IMR-90 (cell line): ENCODE measurements at regions not wholly inside any gene's neighbourhood (a gene's known extent, or its start where the extent isn't known, plus 50 kb on each side); places are given as distances from the start of the nearest gene placed in this dataset.

Experiments used
- ATAC-seq: fragments of 200-7000 bp; cut with Tn5 transposase; 2 replicates; pipeline ENCODE4 v1.9.1; 2020; ENCODE audit warnings: low read depth, mild to moderate bottlenecking, moderate library complexity
- BruUV-seq: library from RNA; stranded (reverse); fragments of 400-500 nt; replicated peaks from 2 replicates; lab custom pipeline; 2021; lab: Mats Ljungman, UMichigan
- CTCF ChIA-PET: fragments of 300-600 bp; formaldehyde crosslinking; extraction: SDS; loops from one replicate; lab custom pipeline; 2021; ENCODE audit warnings: antibody characterized with exemption; lab: Yijun Ruan, JAX
- POLR2A ChIA-PET: fragments of 300-600 bp; sonication (Branson Sonifier 250); formaldehyde crosslinking; loops from one replicate; lab custom pipeline; 2022; ENCODE audit warnings: antibody characterized with exemption; ENCODE audit not compliant: unreplicated experiment; lab: Charles Lee
- DNase-seq: peaks from one replicate; pipeline ENCODE4 v3.0.0; 2013
- H2AFZ ChIP-seq: replicated peaks from 2 replicates; pipeline ENCODE3; 2013; ENCODE audit warnings: low read length, mild to moderate bottlenecking; ENCODE audit not compliant: poor library complexity
- H2AK5ac ChIP-seq: 2 replicates; pipeline ENCODE4 v1.6.1; 2013; ENCODE audit warnings: low read depth, low read length, inconsistent platforms
- H2AK9ac ChIP-seq: replicated peaks from 2 replicates; pipeline ENCODE3; 2013; ENCODE audit warnings: mild to moderate bottlenecking, low read depth, low read length, moderate library complexity; ENCODE audit not compliant: poor library complexity
- H2BK120ac ChIP-seq: 2 replicates; pipeline ENCODE4 v1.6.1; 2013; ENCODE audit warnings: low read depth, low read length, inconsistent platforms
- H2BK15ac ChIP-seq: 3 replicates; pipeline ENCODE4 v1.6.1; 2013; ENCODE audit warnings: low read depth, low read length, inconsistent platforms
- H2BK20ac ChIP-seq: 2 replicates; pipeline ENCODE4 v1.6.1; 2013; ENCODE audit warnings: low read depth, mild to moderate bottlenecking, inconsistent platforms, low read length, moderate library complexity
- H2BK5ac ChIP-seq: 2 replicates; pipeline ENCODE4 v1.6.1; 2013; ENCODE audit warnings: mild to moderate bottlenecking, low read depth, low read length, inconsistent platforms; ENCODE audit not compliant: poor library complexity, severe bottlenecking
- H3K14ac ChIP-seq: replicated peaks from 2 replicates; pipeline ENCODE4 v1.6.1; 2013; ENCODE audit warnings: low read depth, low read length, inconsistent platforms
- H3K18ac ChIP-seq: 2 replicates; pipeline ENCODE4 v1.6.1; 2013; ENCODE audit warnings: low read depth, low read length, control low read depth
- H3K23ac ChIP-seq: 2 replicates; pipeline ENCODE4 v1.6.1; 2013; ENCODE audit warnings: low read depth, low read length, inconsistent platforms
- H3K27ac ChIP-seq: 2 replicates; pipeline ENCODE4 v1.5.1; 2013; ENCODE audit warnings: mild to moderate bottlenecking, control low read depth, low read length; ENCODE audit not compliant: insufficient read depth
- H3K27me3 ChIP-seq: 2 replicates; pipeline ENCODE4 v1.6.1; 2013; ENCODE audit warnings: low read length; ENCODE audit not compliant: control insufficient read depth, insufficient read depth
- H3K36me3 ChIP-seq: 2 replicates; pipeline ENCODE4 v1.6.1; 2013; ENCODE audit warnings: low read length, mixed read lengths; ENCODE audit not compliant: control insufficient read depth, insufficient read depth
- H3K4ac ChIP-seq: 2 replicates; pipeline ENCODE4 v1.6.1; 2013; ENCODE audit warnings: low read depth, low read length, inconsistent platforms
- H3K4me1 ChIP-seq: 2 replicates; pipeline ENCODE4 v1.6.1; 2013; ENCODE audit warnings: low read length, mixed read lengths; ENCODE audit not compliant: control insufficient read depth, insufficient read depth
- H3K4me2 ChIP-seq: 2 replicates; pipeline ENCODE4 v1.6.1; 2013; ENCODE audit warnings: low read depth, mild to moderate bottlenecking, control low read depth, low read length, moderate library complexity
- H3K4me3 ChIP-seq: 2 replicates; pipeline ENCODE4 v1.5.1; 2013; ENCODE audit warnings: low read depth, mild to moderate bottlenecking, control low read depth, low read length, moderate library complexity; ENCODE audit not compliant: insufficient read depth
- H3K56ac ChIP-seq: 2 replicates; pipeline ENCODE4 v1.6.1; 2013; ENCODE audit warnings: low read length, inconsistent platforms; ENCODE audit not compliant: insufficient read depth; ENCODE audit errors: extremely low read depth
- H3K79me1 ChIP-seq, 2 experiments: 2 replicates each; pipeline ENCODE4 v1.6.1; 2013; ENCODE audit warnings: low read length in 2 of 2, inconsistent platforms in 1 of 2, low read depth in 1 of 2
- H3K9ac ChIP-seq: 2 replicates; pipeline ENCODE4 v1.6.1; 2013; ENCODE audit warnings: low read depth, low read length, control low read depth
- H3K9me1 ChIP-seq: 2 replicates; pipeline ENCODE4 v1.6.1; 2013; ENCODE audit warnings: low read length, inconsistent platforms; ENCODE audit not compliant: insufficient read depth
- H3K9me3 ChIP-seq: 2 replicates; pipeline ENCODE4 v1.6.1; 2013; ENCODE audit warnings: low read length; ENCODE audit not compliant: control insufficient read depth, insufficient read depth
- H4K20me1 ChIP-seq: 2 replicates; pipeline ENCODE4 v1.6.1; 2013; ENCODE audit warnings: low read length, inconsistent platforms; ENCODE audit not compliant: insufficient read depth
- H4K5ac ChIP-seq: 2 replicates; pipeline ENCODE4 v1.6.1; 2013; ENCODE audit warnings: mild to moderate bottlenecking, low read depth, low read length, control low read depth
- H4K8ac ChIP-seq, 2 experiments: 2 replicates each; pipeline ENCODE4 v1.6.1; 2013; ENCODE audit warnings: low read depth in 2 of 2, low read length in 2 of 2, control low read depth in 1 of 2, inconsistent platforms in 1 of 2
- H4K91ac ChIP-seq: 2 replicates; pipeline ENCODE4 v1.6.1; 2013; ENCODE audit warnings: low read depth, low read length, inconsistent platforms; ENCODE audit not compliant: insufficient read depth
- BHLHE40 ChIP-seq: fragments of 150-350 bp; IDR thresholded peaks from 2 replicates; pipeline ENCODE4 v1.6.1; 2016; ENCODE audit warnings: mild to moderate bottlenecking, low read depth, low read length
- CEBPB ChIP-seq: IDR thresholded peaks from 2 replicates; pipeline ENCODE4 v1.6.1; 2012; ENCODE audit warnings: low read depth, low read length, improper control_type of control experiment
- CHD1 ChIP-seq: IDR thresholded peaks from 2 replicates; pipeline ENCODE4 v1.6.1; 2012; ENCODE audit warnings: low read depth, low read length, improper control_type of control experiment
- FOS ChIP-seq: fragments of 150-350 bp; IDR thresholded peaks from 2 replicates; pipeline ENCODE4 v1.6.1; 2016; ENCODE audit warnings: low read depth, low read length
- MAFK ChIP-seq: IDR thresholded peaks from 2 replicates; pipeline ENCODE4 v1.6.1; 2012; ENCODE audit warnings: low read depth, low read length, improper control_type of control experiment
- MAZ ChIP-seq: IDR thresholded peaks from 2 replicates; pipeline ENCODE4 v1.6.1; 2012; ENCODE audit warnings: low read depth, mild to moderate bottlenecking, low read length, improper control_type of control experiment, moderate library complexity, borderline replicate concordance
- MXI1 ChIP-seq: IDR thresholded peaks from 2 replicates; pipeline ENCODE4 v1.6.1; 2012; ENCODE audit warnings: low read depth, mild to moderate bottlenecking, low read length, moderate library complexity, borderline replicate concordance
- NFE2L2 ChIP-seq: fragments of 150-350 bp; IDR thresholded peaks from 2 replicates; pipeline ENCODE4 v1.6.1; 2016; ENCODE audit warnings: low read depth, mild to moderate bottlenecking, low read length
- POLR2A ChIP-seq: IDR thresholded peaks from 2 replicates; pipeline ENCODE4 v1.6.1; 2012; ENCODE audit warnings: mild to moderate bottlenecking, low read depth, low read length
- RAD21 ChIP-seq: IDR thresholded peaks from 2 replicates; pipeline ENCODE4 v1.6.1; 2012; ENCODE audit warnings: low read length, improper control_type of control experiment
- RCOR1 ChIP-seq: IDR thresholded peaks from 2 replicates; pipeline ENCODE4 v1.6.1; 2012; ENCODE audit warnings: mild to moderate bottlenecking, low read length, improper control_type of control experiment; ENCODE audit not compliant: insufficient replicate concordance
- RFX5 ChIP-seq: IDR thresholded peaks from 2 replicates; pipeline ENCODE4 v1.8.0; 2012; ENCODE audit warnings: low read depth, mild to moderate bottlenecking, low read length, moderate library complexity
- SMC3 ChIP-seq: fragments of 150-350 bp; IDR thresholded peaks from 2 replicates; pipeline ENCODE4 v1.6.1; 2016; ENCODE audit warnings: low read depth, mild to moderate bottlenecking, antibody characterized with exemption, low read length, moderate library complexity
- dilution Hi-C: fragments of 300-500 bp; cut with HindIII; formaldehyde crosslinking; loops from one replicate; pipeline ENCODE4 v1.14.3; 2018; ENCODE audit warnings: low sequenced_read_pairs; ENCODE audit not compliant: unreplicated experiment
- in situ Hi-C: fragments of 300-500 bp; cut with MboI; formaldehyde crosslinking; loops from 3 replicates; pipeline ENCODE4 v1.14.3; 2019; ENCODE audit warnings: low sequenced_read_pairs, inconsistent platforms, mixed read lengths
- intact Hi-C: fragments of 100-400 bp; cut with micrococcal nuclease; formaldehyde crosslinking; loops from 2 replicates; pipeline ENCODE4 v1.10.0; 2022
- TF ChIP-seq, protein P1 (sequence below): conservative IDR thresholded peaks from 2 replicates; pipeline ENCODE4 v1.5.1; 2012; ENCODE audit warnings: mild to moderate bottlenecking, low read depth, low read length, improper control_type of control experiment
- TF ChIP-seq, protein P2 (sequence below): fragments of 150-350 bp; IDR thresholded peaks from 2 replicates; pipeline ENCODE4 v1.6.1; 2017; ENCODE audit warnings: mild to moderate bottlenecking, antibody characterized with exemption, low read length, low read depth
- TF ChIP-seq, protein P3 (sequence below): fragments of 150-350 bp; IDR thresholded peaks from 2 replicates; pipeline ENCODE4 v1.6.1; 2016; ENCODE audit warnings: low read depth, mild to moderate bottlenecking, low read length, moderate library complexity, borderline replicate concordance

- no peak overlapping the region for H2AFZ ChIP-seq
- no peak overlapping the region for H2BK20ac ChIP-seq
- no TSS peak for BruUV-seq
- H3K9me3 ChIP-seq: no peaks in the 10 kb centered on the region
- in situ Hi-C loops (no loop called here), intact Hi-C loops (no loop called here), dilution Hi-C loops (no loop called here)
- ChIA-PET CTCF (no interaction called here), POLR2A (no interaction called here)
- no peak overlapping the region for H3K4me2 ChIP-seq
- H2AK5ac ChIP-seq: no peak overlapping the region
- H3K9ac ChIP-seq: no peak overlapping the region
- H3K4me3 ChIP-seq: no peak overlapping the region
- H3K27ac ChIP-seq: no peak overlapping the region
- H3K56ac ChIP-seq: no peak overlapping the region
- no peak overlapping the region for H3K18ac ChIP-seq
- no peak overlapping the region for H2AK9ac ChIP-seq
- H3K27me3 ChIP-seq: no peaks in the 10 kb centered on the region
- no peak overlapping the region for H2BK5ac ChIP-seq
- no peaks in the 10 kb centered on the region for H4K20me1 ChIP-seq
- DNase-seq (no peak), ATAC-seq (no peak)
- TF ChIP-seq CEBPB: no peak
- no peak for TF ChIP-seq MXI1
- TF ChIP-seq CHD1: no peak
- TF ChIP-seq MAZ: no peak
- TF ChIP-seq MAFK: no peak
- no peak for TF ChIP-seq POLR2A
- no peak for TF ChIP-seq RAD21
- TF ChIP-seq, protein P1, sequence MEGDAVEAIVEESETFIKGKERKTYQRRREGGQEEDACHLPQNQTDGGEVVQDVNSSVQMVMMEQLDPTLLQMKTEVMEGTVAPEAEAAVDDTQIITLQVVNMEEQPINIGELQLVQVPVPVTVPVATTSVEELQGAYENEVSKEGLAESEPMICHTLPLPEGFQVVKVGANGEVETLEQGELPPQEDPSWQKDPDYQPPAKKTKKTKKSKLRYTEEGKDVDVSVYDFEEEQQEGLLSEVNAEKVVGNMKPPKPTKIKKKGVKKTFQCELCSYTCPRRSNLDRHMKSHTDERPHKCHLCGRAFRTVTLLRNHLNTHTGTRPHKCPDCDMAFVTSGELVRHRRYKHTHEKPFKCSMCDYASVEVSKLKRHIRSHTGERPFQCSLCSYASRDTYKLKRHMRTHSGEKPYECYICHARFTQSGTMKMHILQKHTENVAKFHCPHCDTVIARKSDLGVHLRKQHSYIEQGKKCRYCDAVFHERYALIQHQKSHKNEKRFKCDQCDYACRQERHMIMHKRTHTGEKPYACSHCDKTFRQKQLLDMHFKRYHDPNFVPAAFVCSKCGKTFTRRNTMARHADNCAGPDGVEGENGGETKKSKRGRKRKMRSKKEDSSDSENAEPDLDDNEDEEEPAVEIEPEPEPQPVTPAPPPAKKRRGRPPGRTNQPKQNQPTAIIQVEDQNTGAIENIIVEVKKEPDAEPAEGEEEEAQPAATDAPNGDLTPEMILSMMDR: no peak
- no peak for TF ChIP-seq RCOR1
- TF ChIP-seq RFX5: no peak
- no peak for TF ChIP-seq BHLHE40
- TF ChIP-seq SMC3: no peak
- TF ChIP-seq, protein P2, sequence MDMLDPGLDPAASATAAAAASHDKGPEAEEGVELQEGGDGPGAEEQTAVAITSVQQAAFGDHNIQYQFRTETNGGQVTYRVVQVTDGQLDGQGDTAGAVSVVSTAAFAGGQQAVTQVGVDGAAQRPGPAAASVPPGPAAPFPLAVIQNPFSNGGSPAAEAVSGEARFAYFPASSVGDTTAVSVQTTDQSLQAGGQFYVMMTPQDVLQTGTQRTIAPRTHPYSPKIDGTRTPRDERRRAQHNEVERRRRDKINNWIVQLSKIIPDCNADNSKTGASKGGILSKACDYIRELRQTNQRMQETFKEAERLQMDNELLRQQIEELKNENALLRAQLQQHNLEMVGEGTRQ: no peak
- TF ChIP-seq, protein P3, sequence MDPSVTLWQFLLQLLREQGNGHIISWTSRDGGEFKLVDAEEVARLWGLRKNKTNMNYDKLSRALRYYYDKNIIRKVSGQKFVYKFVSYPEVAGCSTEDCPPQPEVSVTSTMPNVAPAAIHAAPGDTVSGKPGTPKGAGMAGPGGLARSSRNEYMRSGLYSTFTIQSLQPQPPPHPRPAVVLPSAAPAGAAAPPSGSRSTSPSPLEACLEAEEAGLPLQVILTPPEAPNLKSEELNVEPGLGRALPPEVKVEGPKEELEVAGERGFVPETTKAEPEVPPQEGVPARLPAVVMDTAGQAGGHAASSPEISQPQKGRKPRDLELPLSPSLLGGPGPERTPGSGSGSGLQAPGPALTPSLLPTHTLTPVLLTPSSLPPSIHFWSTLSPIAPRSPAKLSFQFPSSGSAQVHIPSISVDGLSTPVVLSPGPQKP: no peak
- TF ChIP-seq NFE2L2: no peak
- TF ChIP-seq FOS: no peak
- no peak overlapping the region for H3K4ac ChIP-seq
- no peaks in the 10 kb centered on the region for H3K79me1 ChIP-seq
- no peak overlapping the region for H2BK15ac ChIP-seq
- no peak overlapping the region for H3K23ac ChIP-seq
- no peak overlapping the region for H2BK120ac ChIP-seq
- H4K8ac ChIP-seq: no peak overlapping the region
- peaks cover 4% of the 10 kb centered on the region for H3K9me1 ChIP-seq
- H3K14ac ChIP-seq: no peak overlapping the region
- H4K91ac ChIP-seq: no peak overlapping the region
- no peaks in the 10 kb centered on the region for H3K36me3 ChIP-seq
- H4K5ac ChIP-seq: no peak overlapping the region
- H3K4me1 ChIP-seq: peaks cover 8% of the 10 kb centered on the region
These were observed 169.3 kb upstream of the FN1 start for GRCh38 chr2:215605214-215605613.
